HG03039 (cell line): ENCODE measurements at regions not wholly inside any gene's neighbourhood (a gene's known extent, or its start where the extent isn't known, plus 50 kb on each side); places are given as distances from the start of the nearest gene placed in this dataset.

Experiments used
- ATAC-seq: cut with Tn5 transposase; IDR thresholded peaks from one replicate; pipeline ENCODE4 v1.9.1; 2021; ENCODE audit warnings: mild to moderate bottlenecking, moderate library complexity; ENCODE audit not compliant: unreplicated experiment

GRCh38 chr4:156503119-156503518, 468.5 kb downstream of the PDGFC start:
- no peak for ATAC-seq

- no peak for ATAC-seq
Measured at GRCh38 chr4:156501962-156502361, 469.6 kb downstream of the PDGFC start.

GRCh38 chr4:156499684-156500083, 471.9 kb downstream of the PDGFC start:
- ATAC-seq = no peak

GRCh38 chr4:156497486-156497885, 474.1 kb downstream of the PDGFC start:
- ATAC-seq = no peak

- ATAC-seq = no peak
Measured at GRCh38 chr4:156496797-156497196, 474.8 kb downstream of the PDGFC start.

GRCh38 chr4:156495836-156496235, 475.8 kb downstream of the PDGFC start:
- no peak for ATAC-seq

- no peak for ATAC-seq
Measured at GRCh38 chr4:156495091-156495490, 476.5 kb downstream of the PDGFC start.

- ATAC-seq = no peak
Measured at GRCh38 chr4:156493858-156494257, 477.7 kb downstream of the PDGFC start.

GRCh38 chr4:156487107-156487506, 484.5 kb downstream of the PDGFC start:
- ATAC-seq = no peak

- no peak for ATAC-seq
Measured at GRCh38 chr4:156481845-156482244, 489.8 kb downstream of the PDGFC start.

- ATAC-seq = no peak
Measured at GRCh38 chr4:156477636-156478035, 494.0 kb downstream of the PDGFC start.

GRCh38 chr4:156476359-156476758, 495.2 kb downstream of the PDGFC start:
- no peak for ATAC-seq

- no peak for ATAC-seq
Measured at GRCh38 chr4:156475322-156475721, 496.3 kb downstream of the PDGFC start.

GRCh38 chr4:156473151-156473550, 498.4 kb downstream of the PDGFC start:
- ATAC-seq = no peak

- no peak for ATAC-seq
Measured at GRCh38 chr4:156472624-156473023, 499.0 kb downstream of the PDGFC start.

GRCh38 chr4:156459584-156459983, 505.9 kb upstream of the CTSO start:
- ATAC-seq = no peak

- no peak for ATAC-seq
Measured at GRCh38 chr4:156456830-156457229, 503.2 kb upstream of the CTSO start.

GRCh38 chr4:156443488-156443887, 489.8 kb upstream of the CTSO start:
- ATAC-seq = no peak

- no peak for ATAC-seq
Measured at GRCh38 chr4:156442912-156443311, 489.2 kb upstream of the CTSO start.

- ATAC-seq = no peak
Measured at GRCh38 chr4:156439576-156440200, 486.0 kb upstream of the CTSO start.

- ATAC-seq = no peak
Measured at GRCh38 chr4:156437666-156438065, 484.0 kb upstream of the CTSO start.

GRCh38 chr4:156422576-156422975, 468.9 kb upstream of the CTSO start:
- ATAC-seq = no peak

- ATAC-seq = no peak
Measured at GRCh38 chr4:156420623-156421022, 467.0 kb upstream of the CTSO start.
